HG03378 (cell line): ENCODE measurements at regions not wholly inside any gene's neighbourhood (a gene's known extent, or its start where the extent isn't known, plus 50 kb on each side); places are given as distances from the start of the nearest gene placed in this dataset.
"Not testable (repeated sequence)": the region's sequence is repeated elsewhere in the genome, so short reads cannot be mapped to it uniquely, and the experiment has no call there.

Source experiments
- ATAC-seq: cut with Tn5 transposase; IDR thresholded peaks from one replicate; pipeline ENCODE4 v1.9.1; 2021; ENCODE audit warnings: mild to moderate bottlenecking, moderate library complexity; ENCODE audit not compliant: unreplicated experiment

- ATAC-seq = no peak
These were observed 759.3 kb upstream of the AUTS2 start for GRCh38 chr7:68839014-68839413.

GRCh38 chr7:68840991-68841390, 757.3 kb upstream of the AUTS2 start:
- no peak for ATAC-seq

DNA sequence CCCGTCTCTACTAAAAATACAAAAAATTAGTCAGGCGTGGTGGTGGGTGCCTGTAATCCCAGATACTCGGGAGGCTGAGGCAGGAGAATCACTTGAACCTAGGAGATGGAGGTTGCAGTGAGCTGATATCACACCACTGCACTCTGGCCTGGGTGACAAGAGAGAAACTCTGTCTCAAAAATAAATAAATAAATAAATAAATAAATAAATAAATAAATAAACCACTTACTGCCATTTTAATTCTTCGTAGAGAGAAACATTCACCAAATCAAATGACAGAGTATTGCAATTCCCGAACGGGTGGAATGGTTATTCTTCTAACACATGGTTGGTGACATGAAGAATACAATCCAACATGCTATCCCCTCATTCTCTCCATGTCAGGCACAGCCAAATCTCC, 754.3 kb upstream of the AUTS2 start:
- ATAC-seq = not testable (repeated sequence)

DNA sequence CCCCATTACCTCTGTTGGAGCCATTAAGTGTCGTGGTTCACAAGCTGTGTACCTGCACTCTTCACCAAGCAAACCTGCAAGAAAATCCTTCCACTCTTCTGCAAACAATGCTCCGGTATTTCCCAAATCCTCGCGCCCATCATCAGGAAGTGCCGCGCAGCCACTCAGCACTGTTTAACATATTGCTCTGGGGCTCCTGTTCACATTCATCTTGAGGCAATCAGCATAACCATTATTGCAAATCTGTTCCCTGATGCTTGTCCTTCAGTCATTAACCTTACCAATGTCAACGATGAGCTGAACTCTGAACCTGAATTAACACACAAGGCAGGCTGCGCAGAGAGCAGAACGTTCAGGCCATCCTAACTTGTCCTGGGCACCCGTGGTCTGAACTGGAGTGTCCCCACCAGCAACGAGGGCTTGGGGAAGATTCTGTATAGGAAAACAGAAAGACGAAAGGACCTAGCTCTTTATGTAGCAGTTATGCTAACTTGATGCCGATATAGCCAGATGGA, 751.4 kb upstream of the AUTS2 start:
- no peak for ATAC-seq

DNA sequence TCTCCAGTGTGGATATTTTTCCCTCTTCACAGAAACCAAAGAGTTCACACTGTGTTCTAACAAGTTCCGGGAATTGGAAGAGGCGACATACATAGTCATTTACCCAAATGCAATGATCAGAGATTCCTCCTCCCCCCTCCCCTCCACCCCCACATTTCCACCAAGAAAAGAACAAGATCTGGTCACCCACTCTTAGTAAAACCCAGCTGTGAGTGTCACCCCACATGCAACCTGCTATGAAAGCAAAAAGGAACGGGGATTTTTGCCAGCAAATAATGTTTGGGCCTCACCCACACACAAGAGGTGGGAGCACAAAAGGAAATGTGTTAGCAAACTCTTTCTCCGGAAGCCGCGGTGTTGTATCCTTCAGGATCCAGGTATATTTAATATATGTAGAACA, 745.0 kb upstream of the AUTS2 start:
- no peak for ATAC-seq

DNA sequence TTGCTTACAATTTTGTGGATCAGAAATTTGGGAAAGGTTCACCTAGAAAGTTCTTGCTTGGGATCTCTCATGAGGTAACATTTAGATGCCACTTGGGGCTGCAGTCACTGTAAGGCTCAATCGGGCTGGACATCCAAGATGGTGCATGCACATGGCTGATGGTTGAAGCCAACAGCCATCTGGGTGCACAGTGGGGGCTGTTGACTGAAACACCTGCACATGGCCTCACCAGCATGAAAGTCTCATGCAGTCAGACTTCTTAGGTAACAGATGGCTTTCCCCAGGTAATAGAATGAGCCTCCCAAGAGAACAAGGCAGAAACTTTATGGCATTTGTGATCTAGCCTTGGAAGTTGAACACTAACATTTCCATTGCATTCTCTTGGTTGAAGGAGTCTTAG, 740.7 kb upstream of the AUTS2 start:
- ATAC-seq = no peak

DNA sequence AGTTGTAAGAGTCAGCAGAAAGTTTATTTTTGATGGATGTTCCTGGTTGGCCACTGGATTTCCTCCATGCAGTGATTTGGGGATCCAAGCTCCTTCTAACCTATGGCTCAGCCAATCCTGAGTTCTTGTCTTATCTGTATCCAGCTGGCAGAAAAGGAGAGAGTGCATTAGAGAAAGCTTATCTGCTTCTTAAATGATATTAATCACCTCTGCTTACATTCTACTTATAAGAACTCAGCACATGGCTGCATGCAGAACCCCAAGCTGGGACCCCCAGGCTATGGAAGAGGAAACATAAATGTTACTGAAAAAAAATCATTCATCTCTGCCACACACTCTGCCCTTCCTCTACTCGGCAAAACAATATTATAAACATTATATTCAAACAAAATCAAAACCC, 739.8 kb upstream of the AUTS2 start:
- no peak for ATAC-seq

GRCh38 chr7:68861171-68861570, 737.1 kb upstream of the AUTS2 start:
- ATAC-seq = no peak

DNA sequence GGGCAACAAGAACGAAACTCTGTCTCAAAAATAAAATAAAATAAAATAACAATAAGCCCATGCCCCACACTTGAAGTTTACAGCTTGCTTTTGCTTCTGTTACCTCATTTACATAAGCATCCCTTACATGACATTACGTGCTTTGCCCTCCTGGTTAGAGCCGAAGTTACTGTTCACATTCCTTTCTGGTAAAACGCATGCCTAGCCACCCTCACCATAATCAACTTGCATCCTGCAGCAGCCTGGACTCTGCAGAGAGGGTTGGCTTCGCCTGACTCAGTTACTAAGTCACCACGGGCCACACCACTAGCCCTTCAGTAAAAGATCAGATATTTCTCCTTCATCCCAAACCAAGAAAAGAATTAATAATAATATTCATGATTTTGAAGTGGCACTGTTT, 736.0 kb upstream of the AUTS2 start:
- no peak for ATAC-seq

DNA sequence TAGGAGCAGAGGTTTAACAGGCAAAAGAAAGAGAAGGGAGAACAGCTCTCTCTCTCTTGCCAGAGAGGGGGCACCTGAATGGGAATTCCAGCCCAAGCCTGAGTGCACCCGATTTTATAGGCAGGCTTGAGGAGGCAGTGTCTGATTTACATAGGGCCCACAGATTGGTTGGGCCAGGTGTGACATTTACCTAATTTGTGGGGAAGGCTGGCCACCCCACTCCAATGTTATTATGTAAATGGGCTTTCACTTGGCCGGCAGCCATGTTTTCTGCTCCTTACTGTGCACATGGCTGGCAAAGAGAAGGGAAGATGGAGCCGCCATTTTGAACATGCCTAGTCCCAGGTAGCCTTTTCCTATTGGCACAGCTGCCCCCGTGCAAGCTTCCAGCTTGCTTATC, 735.5 kb upstream of the AUTS2 start:
- ATAC-seq = no peak

DNA sequence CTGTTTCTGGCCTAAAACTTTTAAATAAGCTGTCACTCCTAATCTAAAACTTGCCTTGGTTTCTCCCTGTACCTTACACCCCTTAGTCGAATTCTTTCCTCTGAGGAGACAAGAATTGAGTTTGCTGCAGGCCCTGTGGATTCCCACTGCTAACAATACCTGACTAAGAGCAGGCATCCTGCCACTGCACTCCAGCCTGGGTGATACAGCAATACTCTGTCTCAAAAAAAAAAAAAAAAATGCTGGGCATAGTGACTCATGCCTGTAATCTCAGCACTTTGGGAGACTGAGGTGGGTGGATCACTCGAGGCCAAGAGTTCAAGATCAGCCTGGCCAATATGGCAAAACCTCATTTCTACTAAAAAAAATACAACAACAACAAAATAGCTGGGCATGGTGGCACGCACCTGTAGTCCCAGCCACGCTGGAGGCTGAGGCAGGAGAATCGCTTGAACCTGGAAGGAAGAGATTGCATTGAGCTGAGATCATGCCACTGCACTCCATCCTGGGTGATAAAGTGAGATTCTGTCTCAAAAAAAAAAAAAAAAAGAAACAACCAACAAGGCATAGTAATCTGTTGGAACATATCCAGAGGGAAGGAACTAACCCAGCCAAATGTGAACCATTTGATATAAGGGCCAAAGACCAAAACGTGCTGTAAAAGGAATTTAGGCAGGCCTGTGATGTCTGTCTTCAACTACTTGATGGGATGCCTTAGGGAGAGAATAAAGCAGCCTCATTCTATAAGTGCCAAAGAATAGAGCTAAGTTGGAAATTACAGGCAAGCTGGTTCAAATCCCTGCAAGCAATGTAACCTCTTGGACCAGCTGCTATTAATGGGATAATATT, 732.7 kb upstream of the AUTS2 start:
- ATAC-seq = no peak

GRCh38 chr7:68866200-68866570, 732.1 kb upstream of the AUTS2 start:
- no peak for ATAC-seq

DNA sequence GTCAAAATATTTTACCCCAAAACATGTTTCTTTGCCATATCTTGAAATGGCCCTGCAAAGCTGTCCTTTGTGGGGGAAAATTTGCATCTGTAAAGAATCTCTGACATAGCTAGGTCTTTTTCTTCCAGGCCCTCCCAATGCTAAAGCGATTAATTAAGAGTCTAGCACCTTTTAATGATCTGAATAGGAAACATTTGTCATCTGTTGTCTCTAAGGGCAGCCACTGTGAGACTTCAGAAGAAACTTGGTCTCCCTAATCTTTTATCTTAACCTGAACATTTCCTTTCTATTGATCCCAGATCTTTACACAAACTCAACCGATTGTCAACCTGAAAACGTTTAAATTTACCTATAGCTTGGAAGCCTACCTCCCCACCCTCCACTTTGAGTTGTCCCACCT, 731.6 kb upstream of the AUTS2 start:
- ATAC-seq = not testable (repeated sequence)

GRCh38 chr7:68868978-68869377, 729.3 kb upstream of the AUTS2 start:
- no peak for ATAC-seq

- ATAC-seq = no peak
These were observed 724.7 kb upstream of the AUTS2 start for GRCh38 chr7:68873616-68874015.

- ATAC-seq = no peak
These were observed 722.4 kb upstream of the AUTS2 start for GRCh38 chr7:68875857-68876256.

DNA sequence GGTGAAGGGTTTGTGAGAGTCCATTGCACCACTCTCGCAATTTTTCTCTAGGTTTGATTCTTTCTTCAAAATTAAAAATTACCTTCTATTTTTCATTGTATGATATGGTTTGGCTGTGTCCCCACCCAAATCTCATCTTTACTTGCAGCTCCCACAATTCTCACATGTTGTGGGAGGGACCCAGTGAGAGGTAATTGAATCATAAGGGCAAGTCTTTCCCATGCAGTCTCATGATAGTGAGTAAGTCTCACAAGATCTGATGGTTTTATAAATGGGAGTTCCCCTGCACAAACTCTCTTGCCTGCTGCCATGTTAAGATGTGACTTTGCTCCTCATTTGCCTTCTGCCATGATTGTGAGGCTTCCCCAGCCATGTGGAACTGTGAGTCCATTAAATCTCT, 711.2 kb upstream of the AUTS2 start:
- not testable (repeated sequence) for ATAC-seq

- ATAC-seq = no peak
These were observed 709.3 kb upstream of the AUTS2 start for GRCh38 chr7:68888971-68889385.

- no peak for ATAC-seq
These were observed 706.0 kb upstream of the AUTS2 start for GRCh38 chr7:68892236-68892635.

DNA sequence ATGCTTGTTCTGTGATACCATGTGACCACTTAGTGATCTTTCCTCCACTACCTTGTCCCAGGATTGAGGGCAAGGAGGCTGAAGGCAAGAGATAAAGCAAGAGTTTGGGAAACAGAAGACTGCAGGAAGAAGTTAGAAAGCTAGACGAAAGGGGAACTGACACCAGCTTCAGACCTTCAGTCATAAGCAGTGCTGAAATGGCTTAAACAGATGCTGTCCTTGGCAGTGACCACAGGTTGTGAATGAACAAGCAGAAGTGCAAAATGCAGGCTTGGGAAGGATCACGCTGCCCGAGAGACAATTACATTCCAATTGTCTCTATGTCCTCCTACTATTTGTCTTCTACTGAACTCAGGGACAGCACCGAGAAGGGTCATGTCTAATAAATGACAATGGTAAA, 704.9 kb upstream of the AUTS2 start:
- ATAC-seq = no peak

DNA sequence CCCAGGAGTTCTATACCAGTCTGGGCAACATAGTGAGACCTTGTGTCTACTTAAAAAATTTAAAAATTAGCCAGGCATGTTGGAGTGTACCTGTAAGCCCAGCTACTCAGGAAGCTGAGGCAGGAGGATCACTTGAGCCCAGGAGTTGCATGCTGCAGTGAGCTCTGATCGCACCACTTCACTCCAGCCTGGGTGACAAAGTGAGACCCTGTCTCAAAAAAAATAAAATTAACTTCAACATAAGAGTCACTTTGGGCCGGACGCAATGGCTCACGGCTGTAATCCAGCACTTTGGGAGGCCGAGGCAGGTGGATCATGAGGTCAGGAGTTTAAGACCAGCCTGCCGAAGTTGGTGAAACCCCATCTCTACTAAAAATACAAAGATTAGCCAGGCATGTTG, 699.1 kb upstream of the AUTS2 start:
- not testable (repeated sequence) for ATAC-seq

DNA sequence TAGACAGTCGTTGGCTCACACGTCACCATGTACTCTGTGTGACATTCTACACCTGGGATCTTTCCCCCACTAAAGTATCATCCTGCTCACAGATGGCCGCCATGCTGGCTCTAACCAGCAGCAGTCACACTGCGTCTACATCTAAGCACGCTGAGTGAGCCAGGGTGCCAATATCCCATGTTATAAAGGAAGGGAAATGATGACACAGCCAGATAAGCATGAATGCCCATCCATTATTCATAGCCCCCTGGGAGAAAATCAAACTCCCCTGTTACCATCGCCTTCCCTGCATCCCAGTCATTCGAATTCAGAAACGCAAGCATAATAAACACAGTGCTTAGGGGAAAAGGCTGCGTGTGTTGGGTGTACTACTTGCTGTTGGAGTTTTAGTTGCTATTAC, 698.2 kb upstream of the AUTS2 start:
- no peak for ATAC-seq

DNA sequence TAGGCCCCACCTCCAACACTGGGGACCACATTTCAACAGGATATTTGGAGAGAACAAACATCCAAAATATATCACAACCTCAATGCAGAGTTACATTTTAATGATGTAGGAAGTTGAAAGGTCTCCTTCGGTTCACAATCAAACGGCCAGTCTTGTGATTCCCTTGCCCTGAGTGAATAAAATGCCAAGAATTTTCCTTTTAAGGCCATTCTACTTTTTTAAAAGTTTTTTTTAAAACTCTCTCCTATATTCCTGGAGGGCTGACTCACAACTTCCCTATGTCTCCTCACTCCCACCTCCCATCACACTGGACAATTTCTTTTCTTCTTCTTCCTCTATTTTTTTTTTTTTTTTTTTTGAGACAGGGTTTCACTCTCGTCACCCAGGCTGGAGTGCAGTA, 693.6 kb upstream of the AUTS2 start:
- no peak for ATAC-seq
